NB4 (cell line): ENCODE measurements at regions not wholly inside any gene's neighbourhood (a gene's known extent, or its start where the extent isn't known, plus 50 kb on each side); places are given as distances from the start of the nearest gene placed in this dataset.

ENCODE experiments used
- MAX ChIP-seq: IDR thresholded peaks from 2 replicates; pipeline ENCODE4 v1.6.1; 2011; ENCODE audit warnings: low read depth, low read length
- TF ChIP-seq, protein P1 (sequence below): IDR thresholded peaks from one replicate; pipeline ENCODE4 v1.5.1; 2012; ENCODE audit warnings: low read depth, low read length

GRCh38 chr2:221200184-221200839 lies 371.8 kb downstream of the EPHA4 start:
- TF ChIP-seq, protein P1, sequence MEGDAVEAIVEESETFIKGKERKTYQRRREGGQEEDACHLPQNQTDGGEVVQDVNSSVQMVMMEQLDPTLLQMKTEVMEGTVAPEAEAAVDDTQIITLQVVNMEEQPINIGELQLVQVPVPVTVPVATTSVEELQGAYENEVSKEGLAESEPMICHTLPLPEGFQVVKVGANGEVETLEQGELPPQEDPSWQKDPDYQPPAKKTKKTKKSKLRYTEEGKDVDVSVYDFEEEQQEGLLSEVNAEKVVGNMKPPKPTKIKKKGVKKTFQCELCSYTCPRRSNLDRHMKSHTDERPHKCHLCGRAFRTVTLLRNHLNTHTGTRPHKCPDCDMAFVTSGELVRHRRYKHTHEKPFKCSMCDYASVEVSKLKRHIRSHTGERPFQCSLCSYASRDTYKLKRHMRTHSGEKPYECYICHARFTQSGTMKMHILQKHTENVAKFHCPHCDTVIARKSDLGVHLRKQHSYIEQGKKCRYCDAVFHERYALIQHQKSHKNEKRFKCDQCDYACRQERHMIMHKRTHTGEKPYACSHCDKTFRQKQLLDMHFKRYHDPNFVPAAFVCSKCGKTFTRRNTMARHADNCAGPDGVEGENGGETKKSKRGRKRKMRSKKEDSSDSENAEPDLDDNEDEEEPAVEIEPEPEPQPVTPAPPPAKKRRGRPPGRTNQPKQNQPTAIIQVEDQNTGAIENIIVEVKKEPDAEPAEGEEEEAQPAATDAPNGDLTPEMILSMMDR = no peak
- no peak for TF ChIP-seq MAX
